ENCODE measurements at regions not wholly inside any gene's neighbourhood (a gene's known extent, or its start where the extent isn't known, plus 50 kb on each side); places are given as distances from the start of the nearest gene placed in this dataset.
A peak's percentile ranks its signal among the peaks of the same experiment; 100 is the strongest.

DNA sequence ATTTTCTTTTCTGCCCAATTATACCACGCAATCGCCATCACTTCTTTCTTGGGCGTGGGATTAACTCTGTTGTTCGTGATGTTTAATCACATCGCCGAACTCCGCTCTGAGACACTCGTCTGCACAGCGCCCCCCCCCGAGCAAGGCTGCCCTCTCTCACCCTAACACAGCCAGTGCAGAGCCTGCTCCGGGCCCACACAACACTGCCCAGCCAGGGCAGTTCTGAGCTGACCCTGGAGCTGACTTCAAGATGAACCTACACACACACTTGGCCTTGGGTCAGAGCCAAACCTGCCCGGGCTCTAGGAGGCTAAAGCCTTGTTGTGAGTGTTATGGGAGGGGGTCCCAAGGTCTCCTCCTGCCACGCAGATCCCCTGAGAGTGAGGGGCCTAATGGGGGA is 64.6 kb upstream of the LRP8 start:
- no peak for DNase-seq (ENCODE audit: low read depth in 1 of 2, low spot score in 1 of 2)
- TF ChIP-seq SPI1 (IDR thresholded peaks at IDR 0.05; ENCODE audit: borderline replicate concordance, low read depth) = no peak
- TF ChIP-seq GABPA (IDR thresholded peaks at IDR 0.05; ENCODE audit: low read depth) = no peak
- TF ChIP-seq POLR2AphosphoS5 (IDR thresholded peaks at IDR 0.05; ENCODE audit: low read depth) = no peak
- TF ChIP-seq, protein P1, sequence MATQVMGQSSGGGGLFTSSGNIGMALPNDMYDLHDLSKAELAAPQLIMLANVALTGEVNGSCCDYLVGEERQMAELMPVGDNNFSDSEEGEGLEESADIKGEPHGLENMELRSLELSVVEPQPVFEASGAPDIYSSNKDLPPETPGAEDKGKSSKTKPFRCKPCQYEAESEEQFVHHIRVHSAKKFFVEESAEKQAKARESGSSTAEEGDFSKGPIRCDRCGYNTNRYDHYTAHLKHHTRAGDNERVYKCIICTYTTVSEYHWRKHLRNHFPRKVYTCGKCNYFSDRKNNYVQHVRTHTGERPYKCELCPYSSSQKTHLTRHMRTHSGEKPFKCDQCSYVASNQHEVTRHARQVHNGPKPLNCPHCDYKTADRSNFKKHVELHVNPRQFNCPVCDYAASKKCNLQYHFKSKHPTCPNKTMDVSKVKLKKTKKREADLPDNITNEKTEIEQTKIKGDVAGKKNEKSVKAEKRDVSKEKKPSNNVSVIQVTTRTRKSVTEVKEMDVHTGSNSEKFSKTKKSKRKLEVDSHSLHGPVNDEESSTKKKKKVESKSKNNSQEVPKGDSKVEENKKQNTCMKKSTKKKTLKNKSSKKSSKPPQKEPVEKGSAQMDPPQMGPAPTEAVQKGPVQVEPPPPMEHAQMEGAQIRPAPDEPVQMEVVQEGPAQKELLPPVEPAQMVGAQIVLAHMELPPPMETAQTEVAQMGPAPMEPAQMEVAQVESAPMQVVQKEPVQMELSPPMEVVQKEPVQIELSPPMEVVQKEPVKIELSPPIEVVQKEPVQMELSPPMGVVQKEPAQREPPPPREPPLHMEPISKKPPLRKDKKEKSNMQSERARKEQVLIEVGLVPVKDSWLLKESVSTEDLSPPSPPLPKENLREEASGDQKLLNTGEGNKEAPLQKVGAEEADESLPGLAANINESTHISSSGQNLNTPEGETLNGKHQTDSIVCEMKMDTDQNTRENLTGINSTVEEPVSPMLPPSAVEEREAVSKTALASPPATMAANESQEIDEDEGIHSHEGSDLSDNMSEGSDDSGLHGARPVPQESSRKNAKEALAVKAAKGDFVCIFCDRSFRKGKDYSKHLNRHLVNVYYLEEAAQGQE (IDR thresholded peaks at IDR 0.05; ENCODE audit: insufficient replicate concordance, low read depth) = no peak
- TF ChIP-seq, protein P2, sequence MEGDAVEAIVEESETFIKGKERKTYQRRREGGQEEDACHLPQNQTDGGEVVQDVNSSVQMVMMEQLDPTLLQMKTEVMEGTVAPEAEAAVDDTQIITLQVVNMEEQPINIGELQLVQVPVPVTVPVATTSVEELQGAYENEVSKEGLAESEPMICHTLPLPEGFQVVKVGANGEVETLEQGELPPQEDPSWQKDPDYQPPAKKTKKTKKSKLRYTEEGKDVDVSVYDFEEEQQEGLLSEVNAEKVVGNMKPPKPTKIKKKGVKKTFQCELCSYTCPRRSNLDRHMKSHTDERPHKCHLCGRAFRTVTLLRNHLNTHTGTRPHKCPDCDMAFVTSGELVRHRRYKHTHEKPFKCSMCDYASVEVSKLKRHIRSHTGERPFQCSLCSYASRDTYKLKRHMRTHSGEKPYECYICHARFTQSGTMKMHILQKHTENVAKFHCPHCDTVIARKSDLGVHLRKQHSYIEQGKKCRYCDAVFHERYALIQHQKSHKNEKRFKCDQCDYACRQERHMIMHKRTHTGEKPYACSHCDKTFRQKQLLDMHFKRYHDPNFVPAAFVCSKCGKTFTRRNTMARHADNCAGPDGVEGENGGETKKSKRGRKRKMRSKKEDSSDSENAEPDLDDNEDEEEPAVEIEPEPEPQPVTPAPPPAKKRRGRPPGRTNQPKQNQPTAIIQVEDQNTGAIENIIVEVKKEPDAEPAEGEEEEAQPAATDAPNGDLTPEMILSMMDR (IDR thresholded peaks at IDR 0.05; ENCODE audit: insufficient read depth, low read length) = no peak
- Histone ChIP-seq H3K27ac (replicated peaks) (no peak overlapping the region), H3K4me3 (replicated peaks; ENCODE audit: insufficient read depth, low read length) (no peak overlapping the region), H3K27me3 (ENCODE audit: insufficient read depth, poor library complexity, severe bottlenecking) (no peaks in the 10 kb centered on the region)

DNA sequence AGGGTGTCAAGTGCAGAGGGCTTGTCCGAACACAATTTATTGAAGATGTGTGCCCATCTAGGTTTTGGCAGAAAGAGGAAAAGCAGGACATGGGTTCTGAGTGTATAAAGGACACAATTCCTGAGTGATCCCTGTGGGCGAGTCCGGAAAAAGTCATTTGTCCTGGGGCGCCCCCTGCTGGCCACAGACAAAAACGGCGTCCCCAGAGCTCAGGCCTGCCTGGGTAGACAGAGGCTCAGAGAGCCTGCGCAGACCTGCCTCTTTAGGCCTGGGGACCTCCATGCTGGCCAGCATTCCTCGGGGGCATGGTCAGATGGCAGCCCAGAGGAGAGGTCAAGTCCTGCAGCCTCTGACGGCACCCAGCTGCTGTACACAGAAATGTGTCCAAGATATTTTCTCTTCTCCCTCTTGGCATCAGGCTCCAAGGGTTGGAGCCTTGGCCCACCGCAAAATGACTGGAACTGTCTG is 65.5 kb upstream of the LRP8 start:
- TF ChIP-seq, protein P2 (IDR thresholded peaks at IDR 0.05; ENCODE audit: insufficient read depth, low read length) = peak; percentile 60
- TF ChIP-seq, protein P1 (IDR thresholded peaks at IDR 0.05; ENCODE audit: insufficient replicate concordance, low read depth) = no peak
- Histone ChIP-seq H3K27ac (replicated peaks) (no peak overlapping the region), H3K4me3 (replicated peaks; ENCODE audit: insufficient read depth, low read length) (no peak overlapping the region), H3K27me3 (ENCODE audit: insufficient read depth, poor library complexity, severe bottlenecking) (no peaks in the 10 kb centered on the region)
- DNase-seq (ENCODE audit: low read depth in 1 of 2, low spot score in 1 of 2) = peak in 1 of 2 experiments; percentile 62

DNA sequence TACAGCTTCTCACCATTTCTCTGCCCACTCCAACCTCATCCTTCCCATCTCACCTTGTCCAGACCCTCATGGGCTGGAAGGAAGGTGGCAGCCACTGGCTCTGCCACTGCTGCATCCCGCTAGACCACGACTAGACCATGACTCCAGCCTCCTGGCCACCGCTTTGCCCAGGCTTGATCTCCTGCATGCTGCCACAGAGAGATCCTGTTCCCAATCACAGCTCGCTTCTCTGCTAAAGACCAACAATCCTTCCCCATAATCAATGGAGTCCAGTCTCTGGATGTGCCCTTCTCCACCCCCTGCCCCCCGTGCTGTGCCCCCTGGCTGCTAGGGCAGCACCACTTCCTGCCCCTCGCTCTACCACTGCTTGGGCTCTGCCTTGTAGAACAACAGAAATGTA is 64.9 kb upstream of the DMRTB1 start:
- no peak for DNase-seq (ENCODE audit: low read depth in 1 of 2, low spot score in 1 of 2)
- Histone ChIP-seq H3K4me3 (replicated peaks; ENCODE audit: insufficient read depth, low read length) (no peak overlapping the region), H3K27ac (replicated peaks) (no peak overlapping the region), H3K27me3 (ENCODE audit: insufficient read depth, poor library complexity, severe bottlenecking) (no peaks in the 10 kb centered on the region)
- TF ChIP-seq SPI1 (IDR thresholded peaks at IDR 0.05; ENCODE audit: borderline replicate concordance, low read depth) = no peak
- TF ChIP-seq, protein P2 (IDR thresholded peaks at IDR 0.05; ENCODE audit: insufficient read depth, low read length) = no peak
- TF ChIP-seq GABPA (IDR thresholded peaks at IDR 0.05; ENCODE audit: low read depth) = no peak
- TF ChIP-seq, protein P1 (IDR thresholded peaks at IDR 0.05; ENCODE audit: insufficient replicate concordance, low read depth) = no peak

Data from HL-60 (cell line).